Bronchial epithelial cell (primary cell): ENCODE measurements at regions not wholly inside any gene's neighbourhood (a gene's known extent, or its start where the extent isn't known, plus 50 kb on each side); places are given as distances from the start of the nearest gene placed in this dataset.

ENCODE experiments used
- DNase-seq: peaks from one replicate; pipeline ENCODE4 v3.0.0-alpha.2; 2010; ENCODE audit warnings: low read depth
- FAIRE-seq: peaks from 2 replicates; lab custom pipeline; 2011; peaks lifted over from hg19 to GRCh38; lab: Jason Lieb, UNC
- H3K27me3 ChIP-seq: 2 replicates; pipeline ENCODE4 v1.5.1; 2011; ENCODE audit warnings: low read length; ENCODE audit not compliant: control insufficient read depth, insufficient read depth
- H3K36me3 ChIP-seq: 2 replicates; pipeline ENCODE4 v1.5.1; 2011; ENCODE audit warnings: low read length; ENCODE audit not compliant: control insufficient read depth, insufficient read depth
- H3K4me3 ChIP-seq: 2 replicates; pipeline ENCODE4 v1.5.1; 2011; ENCODE audit warnings: mild to moderate bottlenecking, low read depth, low read length, control low read depth
- TF ChIP-seq, protein P1 (sequence below): IDR thresholded peaks from 2 replicates; pipeline ENCODE4 v1.5.1; 2011; ENCODE audit warnings: mild to moderate bottlenecking, moderate library complexity, low read length, control low read depth, inconsistent platforms; ENCODE audit not compliant: insufficient read depth, severe bottlenecking

- FAIRE-seq (no peak), DNase-seq (no peak)
- no peak overlapping the region for H3K4me3 ChIP-seq
- TF ChIP-seq, protein P1, sequence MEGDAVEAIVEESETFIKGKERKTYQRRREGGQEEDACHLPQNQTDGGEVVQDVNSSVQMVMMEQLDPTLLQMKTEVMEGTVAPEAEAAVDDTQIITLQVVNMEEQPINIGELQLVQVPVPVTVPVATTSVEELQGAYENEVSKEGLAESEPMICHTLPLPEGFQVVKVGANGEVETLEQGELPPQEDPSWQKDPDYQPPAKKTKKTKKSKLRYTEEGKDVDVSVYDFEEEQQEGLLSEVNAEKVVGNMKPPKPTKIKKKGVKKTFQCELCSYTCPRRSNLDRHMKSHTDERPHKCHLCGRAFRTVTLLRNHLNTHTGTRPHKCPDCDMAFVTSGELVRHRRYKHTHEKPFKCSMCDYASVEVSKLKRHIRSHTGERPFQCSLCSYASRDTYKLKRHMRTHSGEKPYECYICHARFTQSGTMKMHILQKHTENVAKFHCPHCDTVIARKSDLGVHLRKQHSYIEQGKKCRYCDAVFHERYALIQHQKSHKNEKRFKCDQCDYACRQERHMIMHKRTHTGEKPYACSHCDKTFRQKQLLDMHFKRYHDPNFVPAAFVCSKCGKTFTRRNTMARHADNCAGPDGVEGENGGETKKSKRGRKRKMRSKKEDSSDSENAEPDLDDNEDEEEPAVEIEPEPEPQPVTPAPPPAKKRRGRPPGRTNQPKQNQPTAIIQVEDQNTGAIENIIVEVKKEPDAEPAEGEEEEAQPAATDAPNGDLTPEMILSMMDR: no peak
- H3K27me3 ChIP-seq: no peaks in the 10 kb centered on the region
- no peaks in the 10 kb centered on the region for H3K36me3 ChIP-seq
Observed at GRCh38 chr15:27702581-27702980, 396.5 kb downstream of the OCA2 start.

- TF ChIP-seq, protein P1: no peak
Observed at GRCh38 chr15:27701956-27702355, 397.2 kb downstream of the OCA2 start.

DNA sequence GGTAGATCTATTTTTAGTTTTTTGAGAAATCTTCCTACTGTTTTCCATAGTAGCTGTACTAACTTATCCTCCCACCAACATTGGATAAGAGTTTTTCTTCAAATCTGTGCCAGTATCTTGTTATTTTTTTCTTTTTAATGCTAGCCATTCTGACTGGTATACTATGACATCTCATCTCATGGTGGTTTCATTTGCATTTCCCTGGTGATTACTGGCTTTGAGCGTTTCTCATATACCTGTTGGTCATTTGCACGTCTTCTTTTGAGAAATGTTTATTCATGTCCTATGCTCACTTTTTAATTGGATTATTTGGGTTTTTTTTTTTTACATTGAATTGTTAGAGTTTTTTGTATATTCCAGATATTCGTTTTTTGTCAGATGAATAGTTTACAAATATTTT lies 398.1 kb downstream of the OCA2 start:
- Histone ChIP-seq H3K4me3 (no peak overlapping the region), H3K27me3 (no peaks in the 10 kb centered on the region), H3K36me3 (no peaks in the 10 kb centered on the region)
- FAIRE-seq: no peak
- TF ChIP-seq, protein P1: no peak
- DNase-seq: no peak

More at GRCh38 chr15:27701956-27702355, 397.2 kb downstream of the OCA2 start:
- no peaks in the 10 kb centered on the region for H3K27me3 ChIP-seq
- no peak for DNase-seq
- no peak for FAIRE-seq
- H3K36me3 ChIP-seq: no peaks in the 10 kb centered on the region
- no peak overlapping the region for H3K4me3 ChIP-seq

GRCh38 chr15:27699699-27700098 lies 399.4 kb downstream of the OCA2 start:
- TF ChIP-seq, protein P1: no peak
- Histone ChIP-seq H3K36me3 (no peaks in the 10 kb centered on the region), H3K27me3 (no peaks in the 10 kb centered on the region), H3K4me3 (no peak overlapping the region)
- no peak for DNase-seq
- no peak for FAIRE-seq

DNA sequence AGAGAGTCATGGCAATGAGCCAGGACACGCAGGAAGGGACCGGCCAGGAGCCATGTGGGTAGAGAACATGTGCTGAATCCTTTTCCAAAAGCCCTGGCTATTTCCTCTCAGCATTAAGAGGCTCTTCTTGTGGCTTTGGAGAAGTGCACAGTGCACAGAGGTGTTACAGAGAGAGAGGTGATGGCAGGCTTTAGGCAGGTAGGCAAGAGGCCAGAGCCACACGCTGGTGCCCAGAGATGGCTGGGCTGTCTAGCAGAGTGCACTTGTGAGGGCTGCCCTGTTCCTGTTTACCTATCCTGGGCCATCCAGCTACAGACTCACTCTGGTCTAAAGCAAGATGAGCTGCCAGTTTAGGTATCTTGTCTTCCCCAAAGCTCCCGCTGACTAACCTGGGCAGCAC lies 402.6 kb downstream of the OCA2 start:
- DNase-seq (no peak), FAIRE-seq (no peak)
- Histone ChIP-seq H3K27me3 (no peaks in the 10 kb centered on the region), H3K36me3 (no peaks in the 10 kb centered on the region), H3K4me3 (no peak overlapping the region)
- TF ChIP-seq, protein P1: no peak

DNA sequence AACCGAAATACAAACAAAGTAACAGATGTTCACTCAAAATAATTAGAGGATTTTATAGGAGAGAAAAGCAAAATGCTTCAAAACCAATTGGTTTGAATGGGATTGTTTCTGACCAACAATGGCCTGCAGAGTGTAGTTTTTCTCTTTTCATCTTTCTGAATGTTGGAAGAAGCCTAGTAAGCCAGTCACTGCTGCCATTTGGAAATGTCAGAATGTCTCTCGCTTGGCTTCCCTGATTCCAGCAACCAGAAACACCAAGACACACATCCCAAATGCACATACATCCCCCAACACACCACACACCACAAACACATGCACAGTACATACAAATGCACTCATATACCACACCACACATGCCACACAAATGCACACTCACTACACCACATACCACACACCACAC lies 403.4 kb downstream of the OCA2 start:
- Histone ChIP-seq H3K36me3 (no peaks in the 10 kb centered on the region), H3K4me3 (no peak overlapping the region), H3K27me3 (no peaks in the 10 kb centered on the region)
- TF ChIP-seq, protein P1: no peak
- DNase-seq (no peak), FAIRE-seq (no peak)
